ENCODE measurements at regions not wholly inside any gene's neighbourhood (a gene's known extent, or its start where the extent isn't known, plus 50 kb on each side); places are given as distances from the start of the nearest gene placed in this dataset.

GRCh38 chr16:6363896-6364607 is 968.6 kb upstream of the RBFOX1 start:
- DNase-seq (ENCODE audit: low read depth in 2 of 2), result no peak
- no peak for TF ChIP-seq CTCF (IDR thresholded peaks at IDR 0.05; ENCODE audit: low read depth, low read length)
- H3K4me3 ChIP-seq (replicated peaks in 1 of 2; ENCODE audit: low read depth in 2 of 2, low read length in 2 of 2), result no peak overlapping the region

GRCh38 chr16:6363396-6363795 is 969.2 kb upstream of the RBFOX1 start:
- H3K4me3 ChIP-seq (replicated peaks in 1 of 2; ENCODE audit: low read depth in 2 of 2, low read length in 2 of 2), result no peak overlapping the region
- DNase-seq (ENCODE audit: low read depth in 2 of 2), result no peak
- TF ChIP-seq CTCF (IDR thresholded peaks at IDR 0.05; ENCODE audit: low read depth, low read length), result no peak

- no peak for TF ChIP-seq CTCF (IDR thresholded peaks at IDR 0.05; ENCODE audit: low read depth, low read length)
- no peak overlapping the region for H3K4me3 ChIP-seq (replicated peaks in 1 of 2; ENCODE audit: low read depth in 2 of 2, low read length in 2 of 2)
- no peak for DNase-seq (ENCODE audit: low read depth in 2 of 2)
Measured at GRCh38 chr16:6362321-6362720, 970.3 kb upstream of the RBFOX1 start.

GRCh38 chr16:6360641-6361040 is 972.0 kb upstream of the RBFOX1 start:
- no peak overlapping the region for H3K4me3 ChIP-seq (replicated peaks in 1 of 2; ENCODE audit: low read depth in 2 of 2, low read length in 2 of 2)
- TF ChIP-seq CTCF (IDR thresholded peaks at IDR 0.05; ENCODE audit: low read depth, low read length), result no peak
- DNase-seq (ENCODE audit: low read depth in 2 of 2), result no peak

GRCh38 chr16:6356911-6357310 is 975.7 kb upstream of the RBFOX1 start:
- no peak for TF ChIP-seq CTCF (IDR thresholded peaks at IDR 0.05; ENCODE audit: low read depth, low read length)
- no peak overlapping the region for H3K4me3 ChIP-seq (replicated peaks in 1 of 2; ENCODE audit: low read depth in 2 of 2, low read length in 2 of 2)
- DNase-seq (ENCODE audit: low read depth in 2 of 2), result no peak

- no peak overlapping the region for H3K4me3 ChIP-seq (replicated peaks in 1 of 2; ENCODE audit: low read depth in 2 of 2, low read length in 2 of 2)
- DNase-seq (ENCODE audit: low read depth in 2 of 2), result no peak
- no peak for TF ChIP-seq CTCF (IDR thresholded peaks at IDR 0.05; ENCODE audit: low read depth, low read length)
Measured at GRCh38 chr16:6349725-6350124, 982.9 kb upstream of the RBFOX1 start.

- no peak overlapping the region for H3K4me3 ChIP-seq (replicated peaks in 1 of 2; ENCODE audit: low read depth in 2 of 2, low read length in 2 of 2)
- no peak for TF ChIP-seq CTCF (IDR thresholded peaks at IDR 0.05; ENCODE audit: low read depth, low read length)
- DNase-seq (ENCODE audit: low read depth in 2 of 2), result no peak
Measured at GRCh38 chr16:6345090-6345489, 987.6 kb upstream of the RBFOX1 start.
